Sigmoid colon (tissue), 4 donors: ENCODE measurements at regions not wholly inside any gene's neighbourhood (a gene's known extent, or its start where the extent isn't known, plus 50 kb on each side); places are given as distances from the start of the nearest gene placed in this dataset.

ENCODE experiments used
- POLR2A ChIP-seq, 2 donors: fragments of 450-650 bp; IDR thresholded peaks; one replicate each; pipeline ENCODE4 v1.6.1; 2016; ENCODE audit warnings: antibody characterized with exemption in 2 of 2, mild to moderate bottlenecking in 2 of 2, moderate library complexity in 2 of 2
- POLR2AphosphoS5 ChIP-seq, 4 donors: sonication (generic); formaldehyde crosslinking; IDR thresholded peaks; one replicate each; pipeline ENCODE4 v1.6.1; 2017; ENCODE audit warnings: antibody characterized with exemption in 4 of 4

DNA sequence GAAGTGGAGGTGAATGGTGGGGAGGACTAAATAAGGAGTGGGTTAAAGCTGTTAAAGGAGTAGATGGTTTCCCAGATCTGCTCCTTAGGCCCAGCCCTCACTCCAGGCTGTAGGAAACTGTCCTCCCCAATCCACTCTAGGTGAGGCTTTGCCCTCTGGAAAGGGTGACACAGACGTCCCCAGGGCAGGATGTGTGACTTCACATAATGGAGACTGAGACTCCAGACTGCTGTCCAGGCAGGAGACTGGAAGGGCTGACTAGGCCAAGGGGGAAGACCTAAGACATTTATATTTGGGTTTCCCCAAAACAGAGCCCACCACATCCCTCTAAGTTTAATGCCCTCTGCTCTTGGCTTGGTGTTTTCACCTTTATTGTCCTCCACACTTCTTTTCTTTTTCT lies 488.5 kb downstream of the SHQ1 start:
- TF ChIP-seq POLR2A (IDR thresholded peaks at IDR 0.05) (no peak), POLR2AphosphoS5 (IDR thresholded peaks at IDR 0.05) (no peak)
